SJSA1 (cell line): ENCODE measurements at regions not wholly inside any gene's neighbourhood (a gene's known extent, or its start where the extent isn't known, plus 50 kb on each side); places are given as distances from the start of the nearest gene placed in this dataset.

Experiments used
- DNase-seq, 2 experiments: peaks; one replicate each; pipeline ENCODE4 v3.0.0-alpha.2; 2015 to 2020; ENCODE audit warnings: low spot score in 2 of 2, low read depth in 1 of 2
- H3K27ac ChIP-seq: fragments of 250-450 bp; sonication (Bioruptor Pico); 2 replicates; pipeline ENCODE4 v1.5.1; 2020; ENCODE audit warnings: mild to moderate bottlenecking, moderate library complexity
- H3K27me3 ChIP-seq: fragments of 250-450 bp; sonication (Bioruptor Pico); replicated peaks from 2 replicates; pipeline ENCODE4 v1.5.1; 2020; ENCODE audit warnings: mild to moderate bottlenecking, moderate library complexity
- H3K36me3 ChIP-seq: fragments of 250-450 bp; sonication (Bioruptor Pico); 2 replicates; pipeline ENCODE4 v1.5.1; 2020; ENCODE audit warnings: mild to moderate bottlenecking
- H3K4me1 ChIP-seq: fragments of 250-450 bp; sonication (Bioruptor Pico); replicated peaks from 2 replicates; pipeline ENCODE4 v1.6.1; 2021; ENCODE audit warnings: mild to moderate bottlenecking
- H3K4me3 ChIP-seq: fragments of 250-450 bp; sonication (Bioruptor Pico); 2 replicates; pipeline ENCODE4 v1.5.1; 2020; ENCODE audit warnings: mild to moderate bottlenecking
- H3K9me3 ChIP-seq: fragments of 250-450 bp; sonication (Bioruptor Pico); replicated peaks from 2 replicates; pipeline ENCODE4 v1.5.1; 2020; ENCODE audit warnings: mild to moderate bottlenecking

DNA sequence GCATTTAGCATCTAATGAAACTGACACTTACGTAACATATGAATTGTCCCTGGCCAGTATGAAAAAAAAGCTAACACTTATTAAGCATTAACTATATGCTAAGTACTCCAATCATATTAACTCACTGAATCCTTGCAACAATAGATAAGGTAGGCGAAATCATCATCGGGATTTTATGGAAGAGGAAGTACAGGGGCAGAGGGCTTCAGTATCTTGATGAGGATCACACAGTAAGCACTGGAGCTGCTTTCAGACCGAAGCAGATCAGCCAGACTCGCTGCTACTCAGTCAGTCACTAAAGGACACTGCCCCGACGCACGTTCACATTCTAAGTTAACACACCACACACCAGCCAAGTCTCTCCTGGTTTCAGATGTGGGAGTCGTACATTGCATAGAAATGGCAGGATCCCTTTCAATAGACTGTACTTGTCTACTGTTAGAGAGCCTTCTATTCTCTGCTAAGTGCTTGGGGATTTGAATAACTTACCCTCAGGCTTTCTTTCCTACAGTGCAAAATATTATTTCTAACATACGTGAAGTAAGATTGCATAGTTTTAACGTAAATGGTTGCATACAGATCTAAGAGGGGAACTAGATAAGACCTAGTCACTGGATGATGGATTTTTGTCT, 540.2 kb upstream of the TENM3 start:
- no peaks in the 10 kb centered on the region for H3K27me3 ChIP-seq
- no peak for DNase-seq
- no peaks in the 10 kb centered on the region for H3K36me3 ChIP-seq
- H3K4me3 ChIP-seq = no peak overlapping the region
- H3K4me1 ChIP-seq = no peaks in the 10 kb centered on the region
- H3K27ac ChIP-seq = no peak overlapping the region
- H3K9me3 ChIP-seq = no peaks in the 10 kb centered on the region

DNA sequence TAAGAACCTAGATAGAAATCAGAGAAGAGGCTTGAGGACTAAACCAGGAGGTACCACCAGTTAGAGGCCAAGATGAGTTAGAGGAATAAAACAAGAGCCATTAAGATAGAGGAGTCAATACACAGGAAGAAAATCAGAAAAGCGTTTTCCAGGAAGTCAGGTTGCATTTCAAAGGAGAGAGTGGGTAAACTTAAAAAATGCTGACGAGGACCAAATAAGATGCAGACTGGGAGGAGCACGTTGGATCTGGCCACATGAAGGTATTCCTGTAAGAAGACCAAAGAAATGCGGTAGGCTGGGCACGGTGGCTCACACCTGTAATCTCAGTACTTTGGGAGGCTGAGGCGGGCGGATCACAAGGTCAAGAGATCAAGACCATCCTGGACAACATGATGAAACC, 533.1 kb upstream of the TENM3 start:
- H3K27me3 ChIP-seq = no peaks in the 10 kb centered on the region
- DNase-seq = no peak
- no peaks in the 10 kb centered on the region for H3K9me3 ChIP-seq
- H3K27ac ChIP-seq = no peak overlapping the region
- H3K4me3 ChIP-seq = no peak overlapping the region
- no peaks in the 10 kb centered on the region for H3K36me3 ChIP-seq
- no peaks in the 10 kb centered on the region for H3K4me1 ChIP-seq

DNA sequence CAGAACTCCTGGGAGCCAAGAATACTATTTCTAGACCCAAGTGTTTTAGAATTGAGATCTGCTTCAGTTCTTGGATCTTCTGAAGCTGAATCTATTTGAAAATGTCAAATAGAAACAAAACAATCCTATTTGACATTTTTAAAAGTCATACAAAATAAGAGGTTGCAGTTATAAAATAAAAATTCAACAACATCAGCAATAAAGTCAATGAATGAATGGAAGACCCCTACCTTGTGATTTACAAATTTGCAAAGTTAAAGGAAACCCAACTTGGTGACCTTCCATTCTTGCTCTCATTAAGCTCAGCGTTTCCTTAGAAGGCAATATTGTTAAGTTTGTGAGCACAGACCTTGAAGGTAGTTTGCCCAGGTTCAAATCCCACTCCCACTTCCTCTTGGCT, 531.8 kb upstream of the TENM3 start:
- H3K27ac ChIP-seq = no peak overlapping the region
- no peak overlapping the region for H3K4me3 ChIP-seq
- no peak for DNase-seq
- H3K4me1 ChIP-seq = no peaks in the 10 kb centered on the region
- H3K9me3 ChIP-seq = no peaks in the 10 kb centered on the region
- no peaks in the 10 kb centered on the region; the same call in 1 of the 2 replicates for H3K27me3 ChIP-seq
- H3K36me3 ChIP-seq = no peaks in the 10 kb centered on the region

DNA sequence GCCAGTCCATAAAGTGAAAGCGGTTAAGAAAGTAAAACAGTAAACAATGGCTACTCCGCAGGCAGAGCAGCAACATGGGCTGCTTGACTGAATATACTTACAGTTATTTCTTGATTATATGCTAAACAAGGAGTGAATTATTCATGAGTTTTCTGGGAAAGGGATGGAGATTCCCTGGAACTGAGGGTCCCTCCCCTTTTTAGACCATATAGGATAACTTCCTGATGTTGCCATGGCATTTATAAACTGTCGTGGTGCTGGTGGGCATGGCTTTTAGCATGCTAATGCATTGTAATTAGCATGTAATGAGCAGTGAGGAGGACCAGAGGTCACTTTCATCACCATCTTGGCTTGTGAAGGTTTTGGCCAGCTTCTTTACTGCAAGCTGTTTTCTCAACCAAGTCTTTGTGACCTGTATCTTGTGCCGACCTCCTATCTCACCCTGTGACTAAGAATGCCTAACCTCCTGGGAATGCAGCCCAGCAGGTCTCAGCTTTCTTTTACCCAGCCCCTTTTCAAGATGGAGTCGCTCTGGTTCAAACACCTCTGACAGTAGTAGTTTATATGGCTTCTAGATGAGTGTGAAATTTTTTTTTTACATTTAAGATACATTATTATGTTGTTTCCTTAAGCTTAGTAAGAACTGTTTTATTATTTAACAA, 514.8 kb upstream of the TENM3 start:
- Histone ChIP-seq H3K4me1 (no peaks in the 10 kb centered on the region), H3K27me3 (no peaks in the 10 kb centered on the region), H3K4me3 (no peak overlapping the region), H3K9me3 (no peaks in the 10 kb centered on the region), H3K27ac (no peak overlapping the region), H3K36me3 (no peaks in the 10 kb centered on the region)
- DNase-seq = no peak

DNA sequence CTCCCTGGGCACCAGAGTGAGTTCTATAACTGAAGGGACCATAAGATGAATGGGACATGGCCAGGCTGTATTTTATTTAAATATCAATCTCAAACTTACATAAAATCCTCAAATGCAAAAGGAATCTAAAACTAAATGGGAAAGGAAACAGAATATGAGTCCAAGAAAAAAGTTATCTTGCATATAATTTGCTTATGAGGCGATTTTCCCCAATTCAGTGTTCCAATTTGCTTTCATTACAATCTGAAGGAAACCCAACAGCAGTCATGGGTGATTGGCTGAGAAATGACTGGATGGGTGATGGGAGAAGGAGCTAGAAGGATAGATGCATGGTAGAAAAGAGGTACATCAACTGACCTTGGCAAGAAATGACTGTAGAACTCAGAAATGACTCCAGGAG, 511.3 kb upstream of the TENM3 start:
- Histone ChIP-seq H3K27ac (no peak overlapping the region), H3K4me3 (no peak overlapping the region), H3K36me3 (no peaks in the 10 kb centered on the region), H3K4me1 (no peaks in the 10 kb centered on the region), H3K9me3 (no peaks in the 10 kb centered on the region), H3K27me3 (no peaks in the 10 kb centered on the region)
- DNase-seq = no peak

DNA sequence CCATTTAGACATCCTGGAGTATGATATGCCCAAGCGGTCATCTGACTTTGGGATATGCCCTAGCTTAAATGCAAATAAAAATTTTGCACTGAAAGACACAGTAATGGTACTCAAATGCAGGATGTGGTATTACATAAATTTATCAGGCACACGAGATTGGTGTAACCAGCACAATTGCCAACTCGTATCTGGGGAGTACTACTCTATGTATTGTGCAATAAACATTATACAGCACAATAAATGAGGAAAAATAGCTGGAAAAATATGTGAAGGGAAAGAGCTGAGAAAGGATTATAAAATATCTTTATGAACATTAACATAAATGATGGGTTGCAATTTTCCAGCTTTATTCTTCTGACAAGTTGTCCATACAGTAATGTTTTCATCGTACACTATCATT, 505.5 kb upstream of the TENM3 start:
- Histone ChIP-seq H3K4me3 (no peak overlapping the region), H3K27me3 (no peaks in the 10 kb centered on the region), H3K27ac (no peak overlapping the region), H3K9me3 (no peaks in the 10 kb centered on the region), H3K4me1 (no peaks in the 10 kb centered on the region), H3K36me3 (no peaks in the 10 kb centered on the region)
- DNase-seq = no peak

DNA sequence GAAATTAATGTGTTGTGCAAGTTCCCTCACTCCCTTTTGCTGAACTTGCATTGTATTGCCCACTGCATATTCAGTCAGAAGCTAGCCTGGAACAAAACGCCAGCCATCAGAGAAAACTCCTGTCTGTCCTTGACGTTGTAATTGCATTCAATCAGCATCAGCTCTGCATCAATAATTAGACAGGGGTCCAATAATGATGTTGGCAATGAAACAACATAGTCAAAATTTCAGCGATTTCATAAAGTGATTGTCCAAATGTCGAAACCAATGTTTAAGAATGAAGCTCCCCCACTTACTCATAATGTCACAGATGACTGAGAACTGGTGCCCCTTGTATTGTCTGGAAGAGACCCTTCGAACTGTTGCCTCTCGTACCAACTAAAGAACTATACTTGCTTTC, 504.2 kb upstream of the TENM3 start:
- Histone ChIP-seq H3K9me3 (no peaks in the 10 kb centered on the region), H3K4me1 (no peaks in the 10 kb centered on the region), H3K27ac (no peak overlapping the region), H3K4me3 (no peak overlapping the region), H3K27me3 (no peaks in the 10 kb centered on the region), H3K36me3 (no peaks in the 10 kb centered on the region)
- DNase-seq = no peak

DNA sequence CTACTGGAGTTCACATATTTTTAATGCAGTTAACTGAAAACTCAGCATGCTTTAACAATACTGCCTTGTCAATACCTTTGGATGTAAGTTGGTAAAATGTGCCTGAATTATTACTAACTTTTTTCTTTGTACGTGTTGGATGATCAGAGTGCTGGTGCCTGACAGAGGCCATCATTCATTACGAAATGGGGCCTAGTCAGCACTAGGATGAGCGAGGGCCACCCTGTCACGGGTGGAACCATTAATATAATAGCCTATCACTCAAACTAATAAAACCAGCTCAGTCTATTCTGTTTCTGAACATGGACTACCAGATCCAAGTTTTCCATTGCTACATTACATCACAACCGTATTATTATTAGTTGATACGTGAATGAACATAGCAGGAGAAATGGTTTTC, 501.7 kb upstream of the TENM3 start:
- no peak overlapping the region for H3K27ac ChIP-seq
- H3K36me3 ChIP-seq = no peaks in the 10 kb centered on the region

DNA sequence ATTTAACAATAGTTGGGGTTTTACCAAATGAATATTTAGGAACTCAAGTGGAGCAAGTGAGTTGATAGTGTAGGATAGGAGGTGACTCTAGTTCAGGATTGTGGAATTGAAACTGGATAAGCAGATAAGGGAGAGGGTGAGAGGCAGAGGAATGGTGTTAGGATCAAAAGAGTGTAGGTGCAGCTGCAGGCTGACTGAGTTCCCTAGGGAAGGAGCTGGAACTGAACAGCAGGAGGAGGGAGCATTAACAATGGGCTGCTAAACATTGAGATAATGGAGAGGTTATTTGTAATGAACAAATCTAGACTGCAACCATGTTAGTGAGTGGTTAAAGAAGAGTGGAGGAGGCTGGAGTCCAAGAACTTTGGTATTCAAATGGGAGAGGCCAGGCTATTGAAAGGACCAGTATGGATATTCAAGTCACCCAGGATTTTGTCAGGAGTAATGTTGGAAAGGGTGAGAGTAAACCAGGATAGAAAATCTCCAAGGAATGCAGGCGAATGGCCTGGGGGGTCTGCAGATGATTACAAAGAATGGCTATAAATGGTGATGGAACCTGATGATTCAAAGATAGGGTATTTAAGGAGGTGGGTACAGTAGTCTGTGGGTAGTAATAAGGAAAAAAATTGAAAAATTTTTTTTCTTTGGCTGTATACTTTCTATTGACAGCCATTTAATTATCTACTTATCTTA, 497.1 kb upstream of the TENM3 start:
- Histone ChIP-seq H3K4me3 (no peak overlapping the region), H3K4me1 (peaks cover 13% of the 10 kb centered on the region), H3K27me3 (no peaks in the 10 kb centered on the region), H3K27ac (no peak overlapping the region), H3K36me3 (no peaks in the 10 kb centered on the region), H3K9me3 (no peaks in the 10 kb centered on the region)
- peak in 1 of 2 experiments; percentile 31 for DNase-seq

More for the DNA sequence above, 501.7 kb upstream of the TENM3 start:
- Histone ChIP-seq H3K27me3 (no peaks in the 10 kb centered on the region), H3K4me3 (no peak overlapping the region), H3K4me1 (peaks cover 10% of the 10 kb centered on the region), H3K9me3 (no peaks in the 10 kb centered on the region)
- no peak for DNase-seq

DNA sequence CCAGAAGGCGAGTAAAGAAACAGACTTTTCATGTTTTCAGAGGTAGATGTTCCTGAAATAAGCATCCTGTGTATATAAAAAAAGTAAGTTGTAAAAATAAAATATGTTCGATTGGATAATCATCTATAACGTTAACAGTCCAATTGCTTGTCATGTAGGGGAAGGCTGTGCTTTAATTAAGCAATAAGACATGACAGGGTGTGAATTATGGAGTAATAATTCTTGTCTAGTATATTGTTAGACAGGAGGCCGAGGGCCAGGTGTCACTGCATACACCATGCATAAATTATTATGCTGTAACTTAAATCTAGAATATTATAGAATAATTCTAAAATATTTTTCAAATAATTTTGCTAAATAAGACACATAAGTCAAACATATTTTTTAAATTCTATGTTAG, 494.6 kb upstream of the TENM3 start:
- H3K4me3 ChIP-seq = no peak overlapping the region
- H3K4me1 ChIP-seq = peaks cover 17% of the 10 kb centered on the region
- no peak for DNase-seq
- no peak overlapping the region for H3K27ac ChIP-seq
- no peaks in the 10 kb centered on the region for H3K27me3 ChIP-seq
- no peaks in the 10 kb centered on the region for H3K36me3 ChIP-seq
- H3K9me3 ChIP-seq = no peaks in the 10 kb centered on the region

DNA sequence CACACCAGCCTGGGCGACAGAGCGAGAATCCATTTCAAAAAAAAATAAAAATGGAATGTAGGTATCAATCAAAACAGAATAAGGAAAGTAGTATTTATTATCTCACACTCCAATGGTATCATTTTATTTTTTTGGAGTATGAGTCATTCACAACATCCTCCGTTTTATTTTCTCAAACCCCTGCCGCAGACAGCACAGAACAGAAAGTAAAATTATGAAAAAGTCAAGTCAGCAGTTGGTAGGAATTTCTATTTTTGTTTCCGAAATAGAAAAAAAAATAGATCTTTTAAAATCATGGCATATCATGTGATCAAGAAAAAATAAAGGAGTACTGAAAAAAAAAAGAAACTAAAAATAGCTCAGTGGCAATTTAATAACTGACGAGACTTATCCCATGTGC, 490.7 kb upstream of the TENM3 start:
- DNase-seq = peak in 1 of 2 experiments; percentile 16
- no peaks in the 10 kb centered on the region for H3K27me3 ChIP-seq
- no peak overlapping the region for H3K27ac ChIP-seq
- H3K36me3 ChIP-seq = no peaks in the 10 kb centered on the region
- H3K4me1 ChIP-seq = 0 out of 2 replicates have a peak, but pooled peaks cover 4% of the 10 kb centered on the region
- H3K4me3 ChIP-seq = peak overlapping the region; percentile 8; the same call in 1 of the 2 replicates
- no peaks in the 10 kb centered on the region for H3K9me3 ChIP-seq

DNA sequence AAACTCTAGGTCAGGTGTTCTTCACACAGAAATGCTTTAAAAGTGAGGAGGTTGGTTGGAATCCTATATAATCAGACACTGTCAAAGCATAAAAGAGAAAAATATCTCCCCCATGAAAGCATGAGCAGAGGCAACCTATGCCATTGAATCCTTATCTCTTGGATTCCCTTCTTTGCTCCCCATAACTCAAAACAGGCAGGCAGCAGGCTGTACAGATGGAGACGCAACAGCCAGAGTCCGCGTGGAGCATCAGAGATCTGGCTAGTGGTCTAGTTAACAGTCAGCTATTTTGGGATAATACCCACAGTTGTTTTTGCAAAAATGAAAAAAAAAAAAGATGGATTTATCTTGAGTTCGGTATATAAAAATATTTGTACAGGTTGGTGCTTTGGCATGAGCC, 490.0 kb upstream of the TENM3 start:
- no peak overlapping the region for H3K4me3 ChIP-seq
- no peaks in the 10 kb centered on the region for H3K36me3 ChIP-seq
- peaks cover 7% of the 10 kb centered on the region for H3K4me1 ChIP-seq
- no peaks in the 10 kb centered on the region for H3K27me3 ChIP-seq
- DNase-seq = no peak
- H3K9me3 ChIP-seq = no peaks in the 10 kb centered on the region
- no peak overlapping the region for H3K27ac ChIP-seq

DNA sequence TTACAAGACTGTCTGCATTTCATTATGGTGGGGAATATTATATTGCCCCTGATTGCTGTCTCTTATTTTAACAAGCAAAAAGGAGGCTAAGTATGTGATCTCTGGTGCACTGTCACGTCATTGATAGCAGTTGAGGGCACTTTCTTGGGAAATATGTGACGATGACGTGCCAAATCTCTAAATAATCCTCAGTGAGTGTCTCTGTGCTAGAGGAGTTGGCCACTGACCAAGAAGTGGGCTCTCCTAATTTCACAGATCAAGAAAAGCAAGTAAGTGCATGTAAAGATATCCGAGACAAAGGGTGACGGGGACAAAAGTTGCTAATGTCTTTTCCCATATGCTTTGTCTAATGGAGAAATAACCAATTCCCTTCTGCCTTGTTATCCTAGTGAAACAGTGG, 487.4 kb upstream of the TENM3 start:
- Histone ChIP-seq H3K4me3 (no peak overlapping the region), H3K27me3 (no peaks in the 10 kb centered on the region), H3K9me3 (no peaks in the 10 kb centered on the region), H3K27ac (no peak overlapping the region), H3K4me1 (peaks cover 10% of the 10 kb centered on the region), H3K36me3 (no peaks in the 10 kb centered on the region)
- no peak for DNase-seq

DNA sequence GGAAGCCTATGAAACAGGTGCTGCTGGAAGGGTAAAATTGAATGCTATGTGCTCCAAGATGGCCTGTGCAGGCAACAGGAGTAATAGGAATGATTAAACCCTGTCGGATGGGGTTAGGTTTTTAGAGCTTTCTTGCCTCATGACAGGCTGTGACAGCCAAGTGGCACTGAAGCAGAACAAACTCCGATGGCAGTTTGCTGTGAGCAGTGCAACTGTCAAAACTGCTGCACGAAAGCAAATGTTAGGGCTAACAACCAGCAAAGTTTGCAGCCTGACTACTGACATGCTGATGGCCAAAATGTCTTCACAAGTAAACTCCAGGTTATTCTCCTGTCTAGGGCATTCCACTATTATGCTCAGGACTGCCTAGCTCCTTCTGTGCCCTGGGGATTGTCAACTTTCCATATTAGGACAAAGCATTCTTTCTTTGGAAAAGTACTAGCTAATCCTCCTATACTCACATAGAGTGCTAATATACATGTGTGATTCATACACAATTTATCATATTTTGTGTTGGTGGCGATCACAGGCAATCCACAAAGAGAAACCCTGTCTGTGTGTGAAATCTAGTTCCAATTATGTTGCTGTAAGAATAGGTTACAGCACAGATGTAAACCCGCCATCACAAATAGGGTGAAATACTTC, 486.6 kb upstream of the TENM3 start:
- Histone ChIP-seq H3K27ac (no peak overlapping the region), H3K36me3 (no peaks in the 10 kb centered on the region), H3K27me3 (no peaks in the 10 kb centered on the region), H3K4me1 (peaks cover 17% of the 10 kb centered on the region), H3K4me3 (no peak overlapping the region), H3K9me3 (no peaks in the 10 kb centered on the region)
- DNase-seq = no peak
